SU-DHL-6 (cell line): ENCODE measurements at regions not wholly inside any gene's neighbourhood (a gene's known extent, or its start where the extent isn't known, plus 50 kb on each side); places are given as distances from the start of the nearest gene placed in this dataset.

Source experiments
- H2AFZ ChIP-seq: fragments of 200-600 bp; sonication (generic); 2 replicates; pipeline ENCODE4 v1.6.1; 2014; ENCODE audit warnings: low read depth, mild to moderate bottlenecking, moderate library complexity, mixed read lengths, antibody characterized with exemption, low read length; ENCODE audit not compliant: severe bottlenecking
- H3F3A ChIP-seq: fragments of 200-600 bp; shearing (Covaris generic); 2 replicates; pipeline ENCODE4 v1.6.0; 2016; ENCODE audit warnings: antibody characterized with exemption, mild to moderate bottlenecking; ENCODE audit not compliant: insufficient read depth
- H3K27ac ChIP-seq: fragments of 200-600 bp; sonication (generic); 2 replicates; pipeline ENCODE4 v1.5.1; 2016; ENCODE audit warnings: low read depth, mild to moderate bottlenecking, low read length, moderate library complexity, mixed read lengths
- H3K27me3 ChIP-seq: fragments of 200-600 bp; sonication (generic), shearing (Covaris generic); 2 replicates; pipeline ENCODE4 v1.6.0; 2014; ENCODE audit warnings: mild to moderate bottlenecking, low read length
- H3K36me3 ChIP-seq: fragments of 200-600 bp; sonication (generic); 2 replicates; pipeline ENCODE4 v1.6.1; 2014; ENCODE audit warnings: mild to moderate bottlenecking, low read length, mixed read lengths
- H3K4me2 ChIP-seq: fragments of 300-600, 200-600 bp; shearing (Covaris generic), sonication (generic); 2 replicates; pipeline ENCODE4 v1.6.0; 2014; ENCODE audit warnings: low read length, low read depth, mild to moderate bottlenecking; ENCODE audit not compliant: poor library complexity, severe bottlenecking
- H3K4me3 ChIP-seq: fragments of 200-600 bp; sonication (generic); 2 replicates; pipeline ENCODE4 v1.5.1; 2014; ENCODE audit warnings: antibody characterized with exemption, low read length, mild to moderate bottlenecking, mixed read lengths; ENCODE audit not compliant: insufficient read depth, poor library complexity, severe bottlenecking
- H3K79me2 ChIP-seq: fragments of 200-600 bp; sonication (generic); 2 replicates; pipeline ENCODE4 v1.6.1; 2014; ENCODE audit warnings: mild to moderate bottlenecking, low read length, moderate library complexity; ENCODE audit not compliant: insufficient read depth
- H3K9ac ChIP-seq: fragments of 200-600 bp; sonication (generic); 2 replicates; pipeline ENCODE4 v1.7.0; 2014; ENCODE audit warnings: mild to moderate bottlenecking, low read length
- H3K9me2 ChIP-seq: fragments of 200-600 bp; sonication (generic); replicated peaks from 2 replicates; pipeline ENCODE4 v1.6.1; 2014; ENCODE audit warnings: low read length; ENCODE audit not compliant: insufficient read depth
- H3K9me3 ChIP-seq: fragments of 200-600 bp; sonication (generic); 2 replicates; pipeline ENCODE4 v1.6.1; 2014; ENCODE audit warnings: low read length, mixed read lengths; ENCODE audit not compliant: insufficient read depth
- H4K20me1 ChIP-seq: fragments of 200-600 bp; sonication (generic); 2 replicates; pipeline ENCODE4 v1.6.1; 2014; ENCODE audit warnings: low read depth, mild to moderate bottlenecking, antibody characterized with exemption, low read length, moderate library complexity, mixed read lengths
- EZH2phosphoT487 ChIP-seq: fragments of 200-600 bp; sonication (generic), shearing (Covaris generic); conservative IDR thresholded peaks from 2 replicates; pipeline ENCODE4 v1.6.1; 2018; ENCODE audit warnings: mild to moderate bottlenecking, antibody characterized with exemption, low read length, moderate library complexity, mixed read lengths
- TF ChIP-seq, protein P1 (sequence below): fragments of 200-600 bp; sonication (generic); IDR thresholded peaks from one replicate; pipeline ENCODE4 v1.5.1; 2017; ENCODE audit warnings: antibody characterized with exemption, mild to moderate bottlenecking, low read length, moderate library complexity; ENCODE audit not compliant: insufficient read depth, poor library complexity, severe bottlenecking

DNA sequence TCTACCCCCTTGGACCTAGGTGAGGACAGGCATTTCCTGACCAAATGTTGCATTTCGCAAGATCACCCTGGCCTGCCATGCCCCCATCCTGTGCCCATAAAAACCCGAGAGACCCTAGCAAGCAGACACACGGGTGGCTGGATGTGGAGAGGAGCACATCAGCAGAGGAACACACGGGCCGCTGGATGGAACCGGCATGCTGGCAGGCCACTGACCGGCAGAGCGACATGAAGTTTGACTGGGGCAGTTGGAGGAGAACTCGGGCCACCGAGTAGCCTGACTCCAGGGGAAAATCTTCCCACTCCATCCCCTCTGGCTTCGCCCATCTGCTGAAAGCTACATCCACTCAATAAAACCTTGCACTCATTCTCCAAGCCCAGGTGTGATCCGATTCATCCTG, 329.3 kb downstream of the FGF9 start:
- no peaks in the 10 kb centered on the region for H3K27me3 ChIP-seq
- no peaks in the 10 kb centered on the region for H4K20me1 ChIP-seq
- H3K4me2 ChIP-seq = no peak overlapping the region
- H3F3A ChIP-seq = no peaks in the 10 kb centered on the region
- no peaks in the 10 kb centered on the region for H3K9me3 ChIP-seq
- no peak overlapping the region for H3K4me3 ChIP-seq
- no peaks in the 10 kb centered on the region for H3K79me2 ChIP-seq
- H3K27ac ChIP-seq = no peak overlapping the region
- no peaks in the 10 kb centered on the region for H3K9me2 ChIP-seq
- no peak for TF ChIP-seq EZH2phosphoT487
- TF ChIP-seq, protein P1, sequence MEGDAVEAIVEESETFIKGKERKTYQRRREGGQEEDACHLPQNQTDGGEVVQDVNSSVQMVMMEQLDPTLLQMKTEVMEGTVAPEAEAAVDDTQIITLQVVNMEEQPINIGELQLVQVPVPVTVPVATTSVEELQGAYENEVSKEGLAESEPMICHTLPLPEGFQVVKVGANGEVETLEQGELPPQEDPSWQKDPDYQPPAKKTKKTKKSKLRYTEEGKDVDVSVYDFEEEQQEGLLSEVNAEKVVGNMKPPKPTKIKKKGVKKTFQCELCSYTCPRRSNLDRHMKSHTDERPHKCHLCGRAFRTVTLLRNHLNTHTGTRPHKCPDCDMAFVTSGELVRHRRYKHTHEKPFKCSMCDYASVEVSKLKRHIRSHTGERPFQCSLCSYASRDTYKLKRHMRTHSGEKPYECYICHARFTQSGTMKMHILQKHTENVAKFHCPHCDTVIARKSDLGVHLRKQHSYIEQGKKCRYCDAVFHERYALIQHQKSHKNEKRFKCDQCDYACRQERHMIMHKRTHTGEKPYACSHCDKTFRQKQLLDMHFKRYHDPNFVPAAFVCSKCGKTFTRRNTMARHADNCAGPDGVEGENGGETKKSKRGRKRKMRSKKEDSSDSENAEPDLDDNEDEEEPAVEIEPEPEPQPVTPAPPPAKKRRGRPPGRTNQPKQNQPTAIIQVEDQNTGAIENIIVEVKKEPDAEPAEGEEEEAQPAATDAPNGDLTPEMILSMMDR = no peak
- H3K9ac ChIP-seq = no peak overlapping the region
- no peaks in the 10 kb centered on the region for H3K36me3 ChIP-seq
- H2AFZ ChIP-seq = no peak overlapping the region

- H3K27me3 ChIP-seq = no peaks in the 10 kb centered on the region
- no peaks in the 10 kb centered on the region for H3K9me3 ChIP-seq
- TF ChIP-seq, protein P1 = no peak
- TF ChIP-seq EZH2phosphoT487 = no peak
- H3K4me3 ChIP-seq = no peak overlapping the region
- H4K20me1 ChIP-seq = no peaks in the 10 kb centered on the region
- H3K4me2 ChIP-seq = no peak overlapping the region
- H3K9me2 ChIP-seq = no peaks in the 10 kb centered on the region
- H2AFZ ChIP-seq = no peak overlapping the region
- H3K9ac ChIP-seq = no peak overlapping the region
- no peak overlapping the region for H3K27ac ChIP-seq
- H3K79me2 ChIP-seq = no peaks in the 10 kb centered on the region
- no peaks in the 10 kb centered on the region for H3F3A ChIP-seq
- no peaks in the 10 kb centered on the region for H3K36me3 ChIP-seq
Measured at GRCh38 chr13:22001336-22001735, 330.5 kb downstream of the FGF9 start.

DNA sequence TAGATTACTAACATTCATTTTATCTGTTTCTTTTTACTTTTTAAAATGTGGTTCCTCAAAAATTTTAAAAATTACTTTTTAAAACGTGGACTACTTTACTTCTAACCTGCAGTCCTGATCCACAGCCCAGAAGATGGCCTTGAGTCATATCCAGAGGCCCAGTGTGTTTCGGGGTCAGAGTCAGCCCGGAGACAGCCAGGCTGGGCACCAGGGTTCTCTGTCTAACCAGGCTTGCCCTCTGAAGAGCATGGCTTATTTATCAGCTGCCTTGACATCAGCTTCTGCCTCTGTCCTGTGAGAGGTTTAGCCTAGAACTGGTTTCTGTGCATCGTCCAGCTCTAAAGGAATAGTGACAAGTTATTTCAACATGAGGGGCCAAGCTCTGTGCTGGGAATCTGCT, 332.0 kb downstream of the FGF9 start:
- TF ChIP-seq EZH2phosphoT487 = no peak
- TF ChIP-seq, protein P1 = no peak
- Histone ChIP-seq H2AFZ (no peak overlapping the region), H3K79me2 (no peaks in the 10 kb centered on the region)

More for the DNA sequence above, 332.0 kb downstream of the FGF9 start:
- Histone ChIP-seq H3K36me3 (no peaks in the 10 kb centered on the region), H3K4me3 (no peak overlapping the region), H3K27ac (no peak overlapping the region), H3K27me3 (no peaks in the 10 kb centered on the region), H3K9ac (no peak overlapping the region), H3K9me3 (no peaks in the 10 kb centered on the region), H3K9me2 (no peaks in the 10 kb centered on the region), H3K4me2 (no peak overlapping the region), H3F3A (no peaks in the 10 kb centered on the region), H4K20me1 (no peaks in the 10 kb centered on the region)
